Heart left ventricle (tissue), 13 donors: ENCODE measurements at regions not wholly inside any gene's neighbourhood (a gene's known extent, or its start where the extent isn't known, plus 50 kb on each side); places are given as distances from the start of the nearest gene placed in this dataset.

Source experiments
- CTCF ChIP-seq, 12 donors: fragments of 200-600 bp; sonication (generic) in 4 of 12; IDR thresholded peaks; one replicate each; pipeline versions ENCODE4 v1.5.0 to v1.8.0; 2018 to 2022; ENCODE audit warnings: antibody characterized with exemption in 12 of 12, mild to moderate bottlenecking in 5 of 12
- POLR2A ChIP-seq, 2 donors: fragments of 450-650 bp; IDR thresholded peaks; one replicate each; pipeline ENCODE4 v1.6.1; 2017; ENCODE audit warnings: antibody characterized with exemption in 2 of 2, mild to moderate bottlenecking in 2 of 2, moderate library complexity in 2 of 2
- donor health status: ischemic (EF 13 %, LVEDD 7.1; RV severe dilation, severe dysfunction).
- donor health status: DM: no; HTN: yes; CAD: no.
- donor health status: DM: no; HTN: no; CAD: no.
- donor health status: ischemic (EF 25% LVEDD 6.9; RV normal size, moderate dysfunction).
- donor health status: ischemic (EF 25% LVEDD 5.7; RV mildly dilated, moderate dysfunction).
- donor health status: ischemic (EF 35%, LVEDD 5.7; RV mildly dilated, moderate dysfunction).
- donor health status: nonischemic (EF 11% LVEDD 7.7; RV severe dilation, severe dysfunction).
- donor health status: DM: yes; HTN: yes; CAD: no.
- donor health status: PGD.
- donor health status: ischemic (EF 29% LVEDD 5.4; RV normal size, mild dysfunction).
- donor health status: nonischemic (EF 23%, LVEDD 6.1; RV moderate dilation, normal function).

GRCh38 chr15:69860921-69861320, 236.8 kb downstream of the TLE3 start:
- TF ChIP-seq CTCF (IDR thresholded peaks at IDR 0.05) = no peak
- no peak for TF ChIP-seq POLR2A (IDR thresholded peaks at IDR 0.05)
